ENCODE measurements at regions not wholly inside any gene's neighbourhood (a gene's known extent, or its start where the extent isn't known, plus 50 kb on each side); places are given as distances from the start of the nearest gene placed in this dataset.

DNA sequence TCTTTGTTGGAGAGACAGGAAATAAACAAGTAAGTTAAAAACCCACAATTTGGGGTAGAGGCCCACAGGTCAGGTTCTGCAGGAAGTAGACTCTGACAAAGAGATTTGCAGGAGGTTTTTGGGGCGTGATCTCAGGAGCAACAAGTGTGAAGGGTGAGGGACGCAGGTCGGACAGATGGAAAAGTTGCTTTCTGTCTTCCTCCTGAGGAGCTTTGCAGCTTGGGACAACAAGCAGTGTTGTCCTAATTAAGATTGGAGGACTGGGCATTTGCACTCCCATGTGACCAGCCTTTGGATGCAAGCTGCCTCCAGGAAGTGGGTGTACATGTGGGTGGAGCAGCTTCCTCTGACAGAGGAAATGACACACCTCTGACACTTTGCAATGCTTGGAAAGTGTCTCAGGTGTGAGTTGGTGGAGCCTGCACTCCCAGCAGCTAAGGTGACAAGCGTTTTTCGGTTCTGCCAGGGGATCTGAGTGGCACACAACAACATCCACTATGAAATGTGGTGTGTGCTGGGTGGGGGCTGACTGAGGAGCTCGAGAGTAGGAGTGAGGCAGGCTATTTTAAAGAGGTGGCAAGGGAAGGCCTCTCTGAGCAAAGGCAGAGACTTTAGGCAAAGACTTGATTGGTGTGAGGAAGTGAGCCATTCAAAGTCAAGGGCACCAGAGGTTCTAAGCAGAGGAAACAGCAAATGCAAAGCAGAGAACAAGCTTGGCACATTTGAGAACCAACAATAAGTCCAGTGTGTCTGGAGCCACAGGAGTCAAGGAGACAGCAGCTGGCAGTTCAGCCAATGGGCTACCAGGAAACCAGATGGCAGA, 339.8 kb upstream of the GATB start:
- TF ChIP-seq, protein P1, sequence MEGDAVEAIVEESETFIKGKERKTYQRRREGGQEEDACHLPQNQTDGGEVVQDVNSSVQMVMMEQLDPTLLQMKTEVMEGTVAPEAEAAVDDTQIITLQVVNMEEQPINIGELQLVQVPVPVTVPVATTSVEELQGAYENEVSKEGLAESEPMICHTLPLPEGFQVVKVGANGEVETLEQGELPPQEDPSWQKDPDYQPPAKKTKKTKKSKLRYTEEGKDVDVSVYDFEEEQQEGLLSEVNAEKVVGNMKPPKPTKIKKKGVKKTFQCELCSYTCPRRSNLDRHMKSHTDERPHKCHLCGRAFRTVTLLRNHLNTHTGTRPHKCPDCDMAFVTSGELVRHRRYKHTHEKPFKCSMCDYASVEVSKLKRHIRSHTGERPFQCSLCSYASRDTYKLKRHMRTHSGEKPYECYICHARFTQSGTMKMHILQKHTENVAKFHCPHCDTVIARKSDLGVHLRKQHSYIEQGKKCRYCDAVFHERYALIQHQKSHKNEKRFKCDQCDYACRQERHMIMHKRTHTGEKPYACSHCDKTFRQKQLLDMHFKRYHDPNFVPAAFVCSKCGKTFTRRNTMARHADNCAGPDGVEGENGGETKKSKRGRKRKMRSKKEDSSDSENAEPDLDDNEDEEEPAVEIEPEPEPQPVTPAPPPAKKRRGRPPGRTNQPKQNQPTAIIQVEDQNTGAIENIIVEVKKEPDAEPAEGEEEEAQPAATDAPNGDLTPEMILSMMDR (IDR thresholded peaks at IDR 0.05), result no peak
- TF ChIP-seq POLR2A (IDR thresholded peaks at IDR 0.05), result no peak

All from vagina (tissue), 2 donors.